Kidney (tissue), 13 donors: ENCODE measurements at regions not wholly inside any gene's neighbourhood (a gene's known extent, or its start where the extent isn't known, plus 50 kb on each side); places are given as distances from the start of the nearest gene placed in this dataset.

Experiments used
- DNase-seq, 5 donors: peaks; one replicate each; pipeline ENCODE4 v3.0.0-alpha.2; 2013 to 2020
- FAIRE-seq: peaks from 2 replicates; lab custom pipeline; 2012; peaks lifted over from hg19 to GRCh38; lab: Jason Lieb, UNC
- H3K27ac ChIP-seq, 2 donors: one replicate each; pipeline ENCODE4 v1.7.0; 2013; ENCODE audit warnings: low read depth in 2 of 2, low read length in 2 of 2, inconsistent platforms in 1 of 2
- H3K27me3 ChIP-seq: one replicate; pipeline ENCODE4 v1.7.1; 2013; ENCODE audit warnings: low read length, inconsistent platforms; ENCODE audit not compliant: control insufficient read depth, insufficient read depth
- H3K36me3 ChIP-seq, 3 donors: one replicate each; pipeline versions ENCODE4 v1.7.0 to v1.7.1; 2013; ENCODE audit warnings: low read length in 3 of 3, control low read depth in 1 of 3, inconsistent platforms in 1 of 3; ENCODE audit not compliant: insufficient read depth in 3 of 3, control insufficient read depth in 2 of 3
- H3K4me1 ChIP-seq, 3 donors: one replicate each; pipeline versions ENCODE4 v1.7.0 to v1.7.1; 2013; ENCODE audit warnings: low read length in 3 of 3, inconsistent platforms in 1 of 3, low read depth in 1 of 3; ENCODE audit not compliant: control insufficient read depth in 2 of 3, insufficient read depth in 2 of 3
- H3K4me3 ChIP-seq, 3 donors: one replicate each; pipeline versions ENCODE4 v1.7.0 to v1.8.1; 2013; ENCODE audit warnings: low read length in 3 of 3, control low read depth in 1 of 3, inconsistent platforms in 1 of 3
- H3K9ac ChIP-seq, 3 donors: one replicate each; pipeline versions ENCODE4 v1.7.0 to v1.7.1; 2013; ENCODE audit warnings: low read length in 3 of 3, control low read depth in 1 of 3, inconsistent platforms in 1 of 3
- H3K9me3 ChIP-seq, 3 donors: one replicate each; pipeline versions ENCODE4 v1.7.0 to v1.7.1; 2013; ENCODE audit warnings: low read length in 3 of 3, control low read depth in 1 of 3, inconsistent platforms in 1 of 3; ENCODE audit not compliant: control insufficient read depth in 2 of 3, insufficient read depth in 1 of 3
- CTCF ChIP-seq: IDR thresholded peaks from 3 replicates; pipeline ENCODE4 v1.5.1; 2012; ENCODE audit warnings: mild to moderate bottlenecking, moderate library complexity, borderline replicate concordance; ENCODE audit not compliant: insufficient read depth; ENCODE audit errors: extremely low read depth
- intact Hi-C: fragments of 100-400 bp; cut with DNase I; formaldehyde crosslinking; loops from one replicate; pipeline ENCODE4 v1.11.1; 2022
- donor health status: control.
- donor health status: control.
- donor health status: control.
- donor health status: control.
- donor health status: control.
- donor health status: DM: yes; HTN: yes; CAD: no.
- donor health status: Normal renal cell carcinoma (clear cell type).

GRCh38 chr15:62231856-62232255 is 66.8 kb upstream of the C2CD4B start:
- DNase-seq = peak in 1 of 5 donors; percentile 43
- Histone ChIP-seq H3K9ac (no peak overlapping the region), H3K9me3 (no peaks in the 10 kb centered on the region), H3K27me3 (no peaks in the 10 kb centered on the region), H3K36me3 (no peaks in the 10 kb centered on the region), H3K4me1 (no peaks in the 10 kb centered on the region), H3K4me3 (no peak overlapping the region), H3K27ac (no peak overlapping the region)
- FAIRE-seq = no peak
- TF ChIP-seq CTCF = no peak
- intact Hi-C loops = no loop called here

DNA sequence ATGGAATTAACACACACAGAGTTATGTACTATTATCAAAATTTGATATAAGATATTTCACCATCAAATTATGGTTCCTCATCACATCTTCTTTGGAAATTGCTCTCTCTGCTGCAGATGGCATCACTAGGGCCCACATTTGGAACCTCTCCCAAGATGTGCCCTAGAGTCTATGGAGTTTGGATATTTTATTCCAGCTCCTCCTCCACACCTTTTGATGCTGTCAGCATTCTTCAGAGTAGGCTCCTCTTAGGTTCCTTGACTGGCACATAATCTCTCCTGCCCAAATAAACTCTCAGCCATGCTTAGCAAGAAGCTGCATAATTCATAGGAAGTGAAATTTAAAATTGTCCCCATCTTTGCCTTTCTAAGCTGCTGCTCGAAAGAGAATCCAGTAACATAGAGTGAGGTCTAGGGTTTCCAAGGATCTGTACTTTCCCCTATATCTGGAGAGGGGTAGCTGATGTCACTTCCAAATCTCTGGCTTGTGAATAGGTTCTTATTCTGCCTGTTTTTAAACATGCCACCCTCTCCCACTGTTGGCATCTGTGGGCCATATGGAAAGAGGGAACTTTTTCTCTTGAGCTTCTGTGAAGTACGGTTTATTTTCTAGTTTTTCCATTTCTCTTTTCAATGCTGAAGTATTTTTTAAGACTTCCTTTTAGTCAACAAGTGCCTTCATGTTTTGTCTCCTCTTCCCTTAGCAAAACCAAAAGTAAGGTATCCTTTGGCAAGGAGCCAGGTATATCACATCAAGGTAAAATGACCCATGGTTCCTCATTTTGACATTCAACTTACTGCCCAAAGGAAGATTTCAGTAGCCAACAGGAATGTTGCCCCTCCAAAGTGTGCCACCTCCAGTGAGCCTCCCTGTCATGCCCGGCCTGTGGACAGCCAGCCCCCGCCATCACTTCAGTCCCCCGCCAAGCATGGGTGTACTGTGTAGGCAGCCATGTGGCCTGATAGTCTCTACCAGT is 75.3 kb upstream of the C2CD4B start:
- no peak overlapping the region for H3K27ac ChIP-seq
- DNase-seq (no peak), FAIRE-seq (no peak)
- H3K27me3 ChIP-seq = no peaks in the 10 kb centered on the region
- no peak overlapping the region for H3K9ac ChIP-seq
- TF ChIP-seq CTCF = no peak
- H3K9me3 ChIP-seq = peaks cover 0 to 3% (median 0%) of the 10 kb centered on the region in 3 donors
- no peak overlapping the region for H3K4me3 ChIP-seq
- no peaks in the 10 kb centered on the region for H3K36me3 ChIP-seq
- no peaks in the 10 kb centered on the region for H3K4me1 ChIP-seq
- intact Hi-C loops = no loop called here

- Histone ChIP-seq H3K9me3 (peaks cover 0 to 3% (median 0%) of the 10 kb centered on the region in 3 donors), H3K27me3 (no peaks in the 10 kb centered on the region), H3K4me1 (no peaks in the 10 kb centered on the region), H3K9ac (no peak overlapping the region), H3K27ac (no peak overlapping the region), H3K36me3 (no peaks in the 10 kb centered on the region), H3K4me3 (no peak overlapping the region)
- DNase-seq (no peak), FAIRE-seq (no peak)
- intact Hi-C loops = no loop called here
- no peak for TF ChIP-seq CTCF
These were observed 76.2 kb upstream of the C2CD4B start for GRCh38 chr15:62241135-62241770.
